WTC11 (cell line): ENCODE measurements at regions not wholly inside any gene's neighbourhood (a gene's known extent, or its start where the extent isn't known, plus 50 kb on each side); places are given as distances from the start of the nearest gene placed in this dataset.
A peak's percentile ranks its signal among the peaks of the same experiment; 100 is the strongest.

ENCODE experiments used
- ATAC-seq: fragments of 200-7000 bp; cut with Tn5 transposase; 2 replicates; pipeline ENCODE4 v1.10.0; 2021; ENCODE audit warnings: mild to moderate bottlenecking, moderate library complexity
- CTCF ChIA-PET: fragments of 300-600 bp; sonication (Branson Sonifier 250); formaldehyde crosslinking; loops from one replicate; lab custom pipeline; 2021; ENCODE audit warnings: antibody characterized with exemption; lab: Charles Lee
- POLR2A ChIA-PET: fragments of 350-600 bp; sonication (Branson Sonifier 250); formaldehyde crosslinking; loops from one replicate; lab custom pipeline; 2021; ENCODE audit warnings: antibody characterized with exemption; lab: Charles Lee
- DNase-seq: peaks from one replicate; pipeline ENCODE4 v3.0.0; 2021; ENCODE audit warnings: low spot score
- H3K27ac Mint-ChIP-seq: 2 replicates; pipeline ENCODE4 v1.8.0; 2021; ENCODE audit warnings: mixed read lengths
- H3K27me3 Mint-ChIP-seq: 2 replicates; pipeline ENCODE4 v1.8.0; 2021; ENCODE audit warnings: low read depth, mild to moderate bottlenecking, moderate library complexity, mixed read lengths
- H3K36me3 Mint-ChIP-seq: 2 replicates; pipeline ENCODE4 v1.8.0; 2021; ENCODE audit warnings: mixed read lengths
- H3K4me1 Mint-ChIP-seq: 2 replicates; pipeline ENCODE4 v1.8.0; 2022; ENCODE audit warnings: mixed read lengths
- H3K4me3 Mint-ChIP-seq: 2 replicates; pipeline ENCODE4 v1.8.0; 2021; ENCODE audit warnings: mild to moderate bottlenecking, moderate library complexity, mixed read lengths
- H3K9me3 Mint-ChIP-seq: 2 replicates; pipeline ENCODE4 v1.8.0; 2021; ENCODE audit warnings: mixed read lengths
- ATF6 ChIP-seq: sonication (generic); formaldehyde crosslinking; IDR thresholded peaks from 2 replicates; pipeline ENCODE4 v1.8.1; 2023; ENCODE audit warnings: mild to moderate bottlenecking, missing genetic modification reagents
- EMX1 ChIP-seq: fragments of 250-450 bp; sonication (Bioruptor Pico); IDR thresholded peaks from 2 replicates; pipeline ENCODE4 v1.8.0; 2021; ENCODE audit warnings: mild to moderate bottlenecking
- ERG ChIP-seq: fragments of 250-450 bp; sonication (Bioruptor Pico); IDR thresholded peaks from 2 replicates; pipeline ENCODE4 v1.8.0; 2021; ENCODE audit warnings: mild to moderate bottlenecking
- GABPB1 ChIP-seq: sonication (generic); formaldehyde crosslinking; IDR thresholded peaks from 2 replicates; pipeline ENCODE4 v1.8.1; 2023; ENCODE audit warnings: mild to moderate bottlenecking, missing genetic modification reagents
- JAZF1 ChIP-seq: fragments of 250-450 bp; sonication (Bioruptor Pico); IDR thresholded peaks from 2 replicates; pipeline ENCODE4 v1.9.0; 2021; ENCODE audit warnings: moderate library complexity, mild to moderate bottlenecking, inconsistent platforms
- JUN ChIP-seq: sonication (generic); formaldehyde crosslinking; IDR thresholded peaks from 2 replicates; pipeline ENCODE4 v1.8.0; 2023; ENCODE audit warnings: mild to moderate bottlenecking, missing genetic modification reagents
- NR2C2 ChIP-seq: sonication (generic); formaldehyde crosslinking; IDR thresholded peaks from 2 replicates; pipeline ENCODE4 v1.8.0; 2022; ENCODE audit warnings: mild to moderate bottlenecking, missing genetic modification reagents
- NR3C1 ChIP-seq: sonication (generic); formaldehyde crosslinking; conservative IDR thresholded peaks from 2 replicates; pipeline ENCODE4 v1.8.1; 2023; ENCODE audit warnings: low read depth, mild to moderate bottlenecking, missing genetic modification reagents
- PRDM15 ChIP-seq: sonication (generic); formaldehyde crosslinking; IDR thresholded peaks from 2 replicates; pipeline ENCODE4 v1.8.0; 2022; ENCODE audit warnings: missing genetic modification reagents
- PREB ChIP-seq: sonication (generic); formaldehyde crosslinking; IDR thresholded peaks from 2 replicates; pipeline ENCODE4 v1.8.1; 2022; ENCODE audit warnings: mild to moderate bottlenecking, missing genetic modification reagents, moderate library complexity, borderline replicate concordance
- SOX15 ChIP-seq: fragments of 250-450 bp; sonication (Bioruptor Pico); IDR thresholded peaks from 2 replicates; pipeline ENCODE4 v1.9.0; 2021; ENCODE audit warnings: mild to moderate bottlenecking
- TEAD1 ChIP-seq: sonication (generic); formaldehyde crosslinking; IDR thresholded peaks from 2 replicates; pipeline ENCODE4 v1.8.0; 2022; ENCODE audit warnings: mild to moderate bottlenecking, missing genetic modification reagents
- ZNF281 ChIP-seq: sonication (generic); formaldehyde crosslinking; IDR thresholded peaks from 2 replicates; pipeline ENCODE4 v1.8.0; 2023; ENCODE audit warnings: mild to moderate bottlenecking, missing genetic modification reagents
- ZNF423 ChIP-seq: fragments of 250-450 bp; sonication (Bioruptor Pico); IDR thresholded peaks from 2 replicates; pipeline ENCODE4 v2.1.2; 2022; ENCODE audit warnings: mild to moderate bottlenecking, moderate library complexity
- ZNF512 ChIP-seq: sonication (generic); formaldehyde crosslinking; IDR thresholded peaks from 2 replicates; pipeline ENCODE4 v1.8.1; 2022; ENCODE audit warnings: missing genetic modification reagents, borderline replicate concordance
- ZSCAN18 ChIP-seq: fragments of 250-450 bp; sonication (Bioruptor Pico); IDR thresholded peaks from 2 replicates; pipeline ENCODE4 v2.1.2; 2022; ENCODE audit warnings: mild to moderate bottlenecking, moderate library complexity

- Mint-ChIP-seq H3K27ac (no peak overlapping the region), H3K27me3 (no peaks in the 10 kb centered on the region; the same call in 1 of the 2 replicates), H3K36me3 (no peaks in the 10 kb centered on the region), H3K4me1 (no peaks in the 10 kb centered on the region), H3K4me3 (no peak overlapping the region), H3K9me3 (peaks cover 5% of the 10 kb centered on the region)
- DNase-seq, result no peak
- ChIA-PET POLR2A (no interaction called here), CTCF (no interaction called here)
- ATAC-seq, result no peak
- TF ChIP-seq SOX15 (CRISPR knock-in tag) (no peak), ZNF423 (CRISPR knock-in tag) (no peak), NR3C1 (CRISPR knock-in tag) (no peak), PREB (CRISPR knock-in tag) (no peak), JAZF1 (CRISPR knock-in tag) (no peak), ATF6 (CRISPR knock-in tag) (no peak), JUN (CRISPR knock-in tag) (no peak), NR2C2 (CRISPR knock-in tag) (no peak), ZNF512 (CRISPR knock-in tag) (no peak)
These were observed 327.0 kb downstream of the C6orf118 start for GRCh38 chr6:164982389-164982788.

- H3K27me3 Mint-ChIP-seq, result no peaks in the 10 kb centered on the region
- H3K4me1 Mint-ChIP-seq, result peaks cover 26% of the 10 kb centered on the region
- peak; percentile 85 for ATAC-seq
- peaks cover 8% of the 10 kb centered on the region for H3K9me3 Mint-ChIP-seq
- no peak for TF ChIP-seq ZNF281 (CRISPR knock-in tag)
- TF ChIP-seq ZSCAN18, result no peak
- CTCF ChIA-PET, result no interaction called here
- POLR2A ChIA-PET, result no interaction called here
- no peaks in the 10 kb centered on the region for H3K36me3 Mint-ChIP-seq
- H3K4me3 Mint-ChIP-seq, result no peak overlapping the region
- DNase-seq, result peak; percentile 10
- peak overlapping the region; percentile 7; the same call in 1 of the 2 replicates for H3K27ac Mint-ChIP-seq
These were observed 342.3 kb downstream of the C6orf118 start for GRCh38 chr6:164967102-164967501.

GRCh38 chr6:164962805-164963204, 346.6 kb downstream of the C6orf118 start:
- H3K27ac Mint-ChIP-seq, result no peak overlapping the region
- H3K4me3 Mint-ChIP-seq, result no peak overlapping the region
- peaks cover 17% of the 10 kb centered on the region for H3K9me3 Mint-ChIP-seq
- no peaks in the 10 kb centered on the region for H3K27me3 Mint-ChIP-seq
- H3K4me1 Mint-ChIP-seq, result peaks cover 13% of the 10 kb centered on the region
- no peak for DNase-seq
- peaks cover 3% of the 10 kb centered on the region; the same call in 1 of the 2 replicates for H3K36me3 Mint-ChIP-seq
- no peak for ATAC-seq
- CTCF ChIA-PET, result no interaction called here
- POLR2A ChIA-PET, result no interaction called here
- TF ChIP-seq ZNF512 (CRISPR knock-in tag) (no peak), PRDM15 (CRISPR knock-in tag) (no peak), GABPB1 (CRISPR knock-in tag) (no peak), ERG (CRISPR knock-in tag) (no peak), ZNF423 (CRISPR knock-in tag) (no peak), TEAD1 (CRISPR knock-in tag) (no peak), EMX1 (CRISPR knock-in tag) (no peak)
